HG02938 (cell line): ENCODE measurements at regions not wholly inside any gene's neighbourhood (a gene's known extent, or its start where the extent isn't known, plus 50 kb on each side); places are given as distances from the start of the nearest gene placed in this dataset.
"Not testable (repeated sequence)": the region's sequence is repeated elsewhere in the genome, so short reads cannot be mapped to it uniquely, and the experiment has no call there.

ENCODE experiments used
- ATAC-seq: cut with Tn5 transposase; IDR thresholded peaks from one replicate; pipeline ENCODE4 v1.9.1; 2021; ENCODE audit warnings: mild to moderate bottlenecking, moderate library complexity; ENCODE audit not compliant: unreplicated experiment

GRCh38 chr7:41438705-41439514 is 264.0 kb downstream of the INHBA start:
- no peak for ATAC-seq

DNA sequence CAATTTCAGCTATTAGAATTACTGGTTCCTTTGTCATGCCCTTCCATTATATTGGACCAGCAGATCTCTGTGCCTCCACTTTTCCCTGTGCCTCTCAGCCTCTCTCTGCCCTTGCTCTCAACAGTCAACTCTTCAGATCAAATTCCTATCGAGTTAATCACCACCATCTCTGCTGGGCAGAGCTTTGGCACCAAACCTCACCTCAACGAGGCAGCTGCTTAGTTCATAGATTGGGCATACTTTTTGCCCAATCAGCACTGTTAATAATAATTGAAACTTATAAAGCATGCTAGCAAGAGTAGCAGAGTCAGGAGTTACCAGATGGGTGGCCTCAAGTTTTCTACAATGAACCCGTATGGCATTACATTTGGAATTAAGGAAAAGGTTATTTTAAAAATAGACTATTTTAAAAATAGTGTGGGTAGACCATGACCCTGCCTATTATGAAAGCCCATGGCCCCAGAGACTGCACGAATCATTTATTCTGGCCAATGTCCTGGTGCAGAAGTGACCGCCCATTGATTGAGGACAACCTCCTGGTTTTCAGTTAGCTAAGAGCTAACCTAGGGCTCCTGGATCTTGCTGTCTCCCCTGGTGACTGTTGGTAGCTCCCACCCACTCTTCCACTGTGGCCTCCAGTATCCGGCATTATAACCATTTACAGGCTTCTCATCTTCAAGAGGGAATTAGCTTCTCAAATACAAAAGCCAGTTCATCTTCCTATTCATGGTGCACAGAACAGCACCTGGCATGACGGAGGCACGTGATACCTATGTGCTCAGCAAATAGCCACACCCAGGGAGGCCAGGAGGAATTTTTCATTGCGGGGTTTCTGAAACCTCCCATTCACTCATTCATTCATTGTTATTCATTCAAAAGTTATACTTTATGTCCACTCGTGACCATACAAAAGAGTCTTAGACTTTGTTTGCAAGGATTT is 265.4 kb downstream of the INHBA start:
- ATAC-seq: no peak

DNA sequence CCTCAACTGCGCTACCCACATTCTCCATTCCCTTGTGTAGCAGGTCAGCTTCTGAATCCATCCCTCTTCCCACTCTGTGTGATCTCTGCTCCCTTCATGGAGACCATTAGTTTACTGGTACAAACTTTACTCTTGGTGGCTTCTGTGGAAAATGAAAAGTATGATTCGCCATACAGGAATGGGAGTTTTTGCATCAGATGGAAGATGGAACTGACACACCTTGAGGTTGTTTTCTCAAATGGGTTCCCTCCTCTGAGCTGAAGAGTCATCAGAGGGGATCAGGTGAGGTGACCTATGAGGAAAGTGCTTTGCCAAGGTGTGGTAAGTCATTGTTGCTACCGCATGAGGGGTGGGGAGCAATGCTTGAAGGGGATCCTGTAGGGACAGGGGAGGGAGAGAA is 266.8 kb downstream of the INHBA start:
- no peak for ATAC-seq

DNA sequence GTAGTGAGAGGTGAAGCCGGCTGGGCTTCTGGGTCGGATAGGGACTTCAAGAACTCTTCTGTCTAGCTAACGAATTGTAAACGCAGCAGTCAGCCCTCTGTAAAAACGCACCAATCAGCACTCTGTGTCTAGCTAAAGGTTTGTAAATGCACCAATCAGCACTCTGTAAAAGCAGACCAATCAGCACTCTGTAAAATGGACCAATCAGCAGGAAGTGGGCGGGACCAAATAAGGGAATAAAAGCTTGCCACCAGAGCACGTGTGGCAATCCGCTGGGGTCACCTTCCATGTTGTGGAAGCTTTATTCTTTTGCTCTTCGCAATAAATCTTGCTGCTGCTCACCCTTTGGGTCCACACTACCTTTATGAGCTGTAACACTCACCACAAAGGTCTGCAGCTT is 267.9 kb downstream of the INHBA start:
- ATAC-seq: not testable (repeated sequence)

DNA sequence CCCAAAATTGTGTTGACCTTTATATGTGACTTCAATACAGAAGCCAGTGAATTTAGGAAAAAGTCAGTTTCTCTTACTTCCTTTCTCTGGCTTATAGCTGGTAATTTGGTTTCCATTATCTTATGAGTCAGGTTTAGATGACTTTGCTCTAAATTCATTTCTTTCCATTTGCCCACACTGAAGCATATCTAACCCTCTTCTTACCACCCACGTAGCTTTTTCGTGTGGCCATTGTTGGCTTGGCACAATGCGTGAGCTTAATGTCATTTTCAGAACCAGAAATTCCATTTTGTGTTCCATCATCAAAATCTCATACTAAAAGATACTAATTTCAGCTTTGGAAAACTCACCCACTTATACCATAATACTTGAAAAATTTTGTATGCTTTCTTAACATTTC is 271.2 kb downstream of the INHBA start:
- ATAC-seq: no peak

GRCh38 chr7:41428381-41428780 is 274.5 kb downstream of the INHBA start:
- ATAC-seq: no peak

DNA sequence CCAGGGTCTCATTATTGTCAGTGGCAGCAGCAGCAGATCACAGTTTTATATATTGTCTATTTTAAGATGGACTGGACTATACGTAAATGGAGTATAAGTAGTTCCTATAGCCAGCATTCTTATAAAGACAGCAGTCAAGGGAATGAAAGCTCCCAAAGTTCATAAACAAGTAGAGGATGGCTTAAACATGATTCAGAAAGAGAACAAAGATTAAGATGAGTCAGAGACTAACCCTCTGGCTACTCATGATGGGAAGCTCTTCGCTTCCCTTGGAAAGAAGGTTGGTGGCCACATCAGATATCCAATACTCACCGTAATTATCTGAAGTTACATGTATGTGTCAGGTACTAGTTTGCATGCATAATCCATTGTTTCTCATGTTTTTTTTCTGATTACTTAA is 277.0 kb downstream of the INHBA start:
- ATAC-seq: no peak

- ATAC-seq: no peak
Observed at GRCh38 chr7:41421056-41421455, 281.8 kb downstream of the INHBA start.

GRCh38 chr7:41420421-41420820 is 282.5 kb downstream of the INHBA start:
- no peak for ATAC-seq

DNA sequence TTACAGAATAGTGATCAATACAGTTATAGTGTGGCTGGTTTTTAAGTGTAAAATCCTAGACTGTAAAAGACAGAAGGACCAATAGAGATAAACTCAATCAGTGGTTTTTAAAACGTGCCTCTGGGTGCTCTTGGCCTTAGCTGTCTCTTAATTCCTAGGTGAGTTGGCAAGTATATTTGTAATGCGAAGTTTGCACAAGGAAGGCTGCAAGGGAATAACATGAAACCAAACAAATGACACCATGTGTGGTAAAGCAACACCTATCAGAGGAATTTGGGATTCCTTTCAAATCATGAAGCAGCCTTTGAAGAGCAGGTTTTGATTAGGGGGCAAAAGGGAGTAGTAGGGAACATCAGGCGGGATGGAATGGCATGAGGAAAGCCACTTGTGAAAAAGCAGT is 284.6 kb downstream of the INHBA start:
- no peak for ATAC-seq

DNA sequence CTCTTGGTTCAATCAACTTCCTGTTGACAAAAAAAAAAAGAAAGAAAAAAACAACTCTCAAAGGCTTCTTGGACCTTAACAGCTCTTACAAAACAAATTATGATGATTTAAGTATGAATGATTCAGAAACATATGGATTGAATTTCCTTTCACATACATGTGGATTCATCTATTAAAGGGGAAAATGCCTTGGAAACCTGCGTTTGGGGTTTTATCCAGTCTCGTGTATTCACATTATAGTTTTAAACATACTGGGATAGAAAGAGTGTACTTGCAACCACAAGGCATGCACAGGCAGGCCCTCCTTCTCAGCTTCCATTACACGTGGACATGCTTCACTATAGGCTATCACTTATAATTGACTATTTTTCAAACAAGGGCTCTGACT is 286.7 kb downstream of the INHBA start:
- no peak for ATAC-seq

DNA sequence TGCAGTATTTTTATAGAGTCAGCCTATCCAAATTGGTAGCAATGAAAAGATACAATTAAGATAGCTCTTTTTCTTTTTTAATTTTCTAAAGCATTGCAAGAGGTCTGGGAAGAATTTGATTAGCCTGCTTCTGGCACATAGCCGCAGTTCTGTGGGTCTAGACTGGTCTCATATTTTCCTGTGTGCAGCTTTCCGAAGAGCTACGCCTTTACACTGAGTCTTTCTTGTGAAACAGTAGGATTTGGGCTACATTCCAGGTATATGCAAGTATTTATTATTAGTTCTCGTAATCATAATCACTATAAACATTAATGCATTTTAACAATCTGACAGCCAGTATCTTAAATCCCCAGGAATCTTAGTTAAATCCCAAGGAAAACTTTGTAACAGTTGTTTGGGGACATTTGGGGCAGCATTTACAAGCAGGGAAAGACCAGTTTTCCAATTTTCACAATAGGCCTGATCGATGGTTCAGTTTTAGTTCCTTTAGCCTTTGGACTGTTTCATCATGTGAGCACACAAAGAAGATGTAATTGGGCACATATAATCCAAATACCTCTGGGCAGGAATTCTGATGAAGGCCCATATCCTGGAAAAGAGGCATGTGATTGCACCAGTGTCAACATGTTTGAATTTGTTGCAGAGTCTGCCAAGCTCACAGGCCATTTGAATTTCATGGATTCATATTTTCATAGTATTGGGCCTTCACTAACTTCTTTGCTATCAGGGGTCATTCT is 287.3 kb downstream of the INHBA start:
- ATAC-seq: no peak

- no peak for ATAC-seq
Observed at GRCh38 chr7:41415051-41415450, 287.8 kb downstream of the INHBA start.

DNA sequence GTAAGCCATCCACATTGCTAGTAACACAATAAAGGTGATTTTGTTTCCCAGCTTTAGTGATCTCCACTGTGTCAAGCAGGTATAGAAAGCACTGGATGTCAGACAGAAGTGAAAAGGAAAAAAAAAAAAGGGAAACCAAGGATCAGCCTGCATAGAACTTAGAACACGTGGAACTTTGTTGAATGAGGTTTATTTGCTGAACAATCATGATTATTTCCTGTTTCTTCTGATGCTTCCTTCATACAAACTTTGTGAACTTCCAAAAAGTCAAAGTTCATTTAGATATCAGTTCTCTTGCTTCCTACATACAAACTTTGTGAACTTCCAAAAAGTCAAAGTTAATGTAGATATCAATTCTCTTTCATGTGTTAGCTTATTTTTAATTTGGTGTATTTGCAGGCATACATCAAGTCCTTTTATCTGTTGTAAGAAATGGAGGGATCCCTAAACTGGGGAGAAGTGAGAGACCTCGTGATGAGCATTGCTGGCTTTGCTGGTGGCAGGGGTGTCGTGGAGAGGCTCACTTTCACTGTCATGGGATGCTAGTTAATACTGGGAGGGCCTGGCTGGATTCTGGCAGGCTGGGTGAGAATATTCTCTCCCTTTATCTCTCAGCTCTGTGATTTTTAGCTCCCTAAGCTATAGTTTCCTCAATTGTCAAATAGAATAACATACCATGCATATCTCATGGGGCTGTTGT is 298.4 kb downstream of the INHBA start:
- no peak for ATAC-seq

GRCh38 chr7:41403291-41403690 is 299.6 kb downstream of the INHBA start:
- no peak for ATAC-seq

DNA sequence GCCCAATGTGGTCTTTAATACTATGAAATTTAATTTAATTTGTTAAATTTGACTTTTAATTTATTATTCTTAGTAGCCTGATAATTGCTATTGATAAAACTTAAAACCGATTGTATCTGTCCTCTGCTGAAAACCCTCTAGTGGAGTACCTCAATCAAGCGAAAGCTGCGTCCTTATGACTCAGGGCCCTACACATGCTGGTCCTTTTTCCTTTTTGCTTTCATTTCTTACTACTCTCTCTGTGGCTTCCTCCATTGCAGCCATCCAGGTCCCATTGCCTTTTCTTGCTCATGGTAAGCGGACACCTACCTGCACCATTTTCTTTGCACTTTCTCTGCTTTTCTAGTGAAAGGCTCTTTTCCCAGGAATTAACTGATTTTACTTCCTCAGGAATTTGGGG is 301.1 kb downstream of the INHBA start:
- no peak for ATAC-seq

- ATAC-seq: no peak
Observed at GRCh38 chr7:41399171-41399570, 303.7 kb downstream of the INHBA start.

DNA sequence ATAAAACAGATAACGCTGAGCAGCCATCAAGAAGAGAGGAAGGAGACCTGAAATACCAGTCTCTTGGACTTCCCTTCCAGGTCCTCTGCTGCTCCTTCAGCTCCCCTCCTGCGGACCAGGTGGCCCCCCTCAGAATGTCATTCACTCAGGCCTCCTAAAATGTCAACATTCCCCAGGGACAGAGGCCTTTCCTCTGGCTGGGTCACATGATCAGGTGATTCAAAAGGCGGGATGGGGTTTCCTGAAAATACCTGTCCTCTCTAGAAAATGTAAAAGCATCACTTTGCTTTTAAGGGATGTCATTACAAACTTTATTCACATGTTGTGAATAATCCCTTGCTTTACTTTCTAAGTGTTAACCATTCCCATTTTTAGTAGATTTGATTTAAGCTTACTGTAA is 311.1 kb downstream of the INHBA start:
- no peak for ATAC-seq

DNA sequence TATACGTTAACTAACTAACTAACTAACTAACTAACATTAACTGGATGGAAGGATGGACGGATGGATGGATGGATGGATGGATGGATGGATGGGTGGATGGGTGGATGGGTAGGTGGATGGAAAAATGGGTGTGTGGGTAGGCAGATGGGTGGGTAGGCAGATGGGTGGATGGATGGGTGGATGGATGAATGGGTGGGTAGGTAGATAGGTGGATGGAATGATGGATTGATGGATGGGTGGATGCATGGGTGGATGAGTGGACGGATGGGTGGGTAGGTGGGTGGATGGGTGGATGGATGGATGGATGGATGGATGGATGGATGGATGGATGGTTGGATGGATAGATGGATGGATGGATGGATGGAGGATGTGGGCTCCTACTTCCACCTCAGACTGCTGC is 314.0 kb downstream of the INHBA start:
- ATAC-seq: not testable (repeated sequence)

- ATAC-seq: no peak
Observed at GRCh38 chr7:41385996-41386395, 316.9 kb downstream of the INHBA start.

DNA sequence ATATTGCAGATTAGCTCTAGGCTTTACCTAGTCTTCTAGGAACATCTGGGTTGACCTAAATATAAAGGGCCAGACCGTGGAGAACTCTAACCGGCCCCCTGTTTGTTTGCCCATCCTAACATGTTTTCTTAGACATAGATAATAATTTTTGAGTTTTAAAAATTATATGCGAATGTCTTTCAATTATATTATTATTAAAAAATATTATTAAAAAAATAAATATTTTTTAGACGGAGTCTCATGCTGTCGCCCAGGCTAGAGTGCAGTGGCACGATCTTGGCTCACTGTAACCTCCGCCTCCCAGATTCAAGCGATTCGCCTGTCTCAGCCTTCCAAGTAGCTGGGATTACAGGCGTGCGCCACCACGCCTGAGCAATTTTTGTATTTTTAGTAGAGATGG is 318.5 kb downstream of the INHBA start:
- ATAC-seq: no peak
